Germinal center (tissue), 1 donor: ENCODE measurements at regions not wholly inside any gene's neighbourhood (a gene's known extent, or its start where the extent isn't known, plus 50 kb on each side); places are given as distances from the start of the nearest gene placed in this dataset.

Experiments
- DNase-seq: peaks from one replicate; pipeline ENCODE4 v3.0.0; 2012; ENCODE audit warnings: mixed read lengths, low spot score

DNA sequence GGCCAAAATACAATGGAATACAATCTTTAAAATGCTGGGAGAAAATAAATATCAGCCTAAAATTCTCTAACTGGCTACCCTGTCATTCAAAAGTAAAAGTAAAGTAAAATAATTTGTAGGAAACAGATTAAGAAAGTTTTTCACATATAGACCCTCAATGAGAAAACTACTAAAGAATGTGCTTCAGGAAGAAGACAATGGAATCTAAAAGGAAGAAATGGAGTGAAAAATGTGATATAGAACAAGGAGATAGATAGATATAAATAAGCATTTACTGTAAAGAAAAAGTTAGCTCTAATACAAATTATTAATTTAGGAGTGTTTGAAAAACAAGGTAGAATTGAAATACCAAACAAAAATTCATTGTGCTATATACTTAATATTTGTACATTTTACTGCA, 368.6 kb upstream of the MPDZ start:
- no peak for DNase-seq

DNA sequence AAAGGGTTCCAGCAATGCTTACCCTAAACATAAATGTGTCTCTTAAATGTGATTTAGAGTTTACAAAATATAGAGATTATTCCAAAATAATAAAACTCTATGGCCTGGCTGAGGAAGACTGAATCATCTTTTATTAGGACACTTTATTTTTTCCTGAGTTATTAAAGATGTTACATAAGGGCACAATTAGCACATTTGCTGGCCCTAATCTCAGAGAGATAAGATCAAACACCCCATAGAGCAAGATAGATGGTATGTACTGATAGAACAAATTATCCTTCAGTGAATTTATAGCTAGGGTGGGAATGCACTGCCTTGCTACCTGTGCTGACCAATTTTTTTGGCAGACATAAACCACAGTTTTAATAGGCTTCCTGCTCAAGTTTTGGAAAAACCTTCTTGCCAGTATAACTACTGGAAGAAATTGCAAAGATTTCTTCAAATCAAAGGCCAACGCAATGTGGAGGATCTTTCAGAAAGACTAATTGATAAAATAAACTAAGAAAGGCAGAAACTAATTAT, 367.1 kb upstream of the MPDZ start:
- no peak for DNase-seq

DNA sequence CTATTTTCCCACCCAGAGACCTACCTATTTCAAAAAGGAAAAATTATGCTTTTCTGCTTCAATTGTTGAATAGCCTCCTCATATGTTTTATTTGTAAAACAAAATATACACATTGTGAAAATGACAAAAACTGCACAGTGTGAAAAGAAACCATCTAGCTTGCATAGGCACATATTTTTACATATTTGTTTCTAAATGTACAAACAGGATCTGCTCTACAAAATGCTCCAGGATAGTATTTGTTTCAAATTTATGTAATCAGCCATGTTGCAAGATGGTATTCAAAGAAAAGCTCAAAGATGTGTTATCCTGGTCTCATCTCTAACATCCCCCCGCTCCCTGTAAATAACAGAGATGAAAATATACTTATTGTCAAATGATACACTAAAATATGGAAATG, 366.1 kb upstream of the MPDZ start:
- no peak for DNase-seq

DNA sequence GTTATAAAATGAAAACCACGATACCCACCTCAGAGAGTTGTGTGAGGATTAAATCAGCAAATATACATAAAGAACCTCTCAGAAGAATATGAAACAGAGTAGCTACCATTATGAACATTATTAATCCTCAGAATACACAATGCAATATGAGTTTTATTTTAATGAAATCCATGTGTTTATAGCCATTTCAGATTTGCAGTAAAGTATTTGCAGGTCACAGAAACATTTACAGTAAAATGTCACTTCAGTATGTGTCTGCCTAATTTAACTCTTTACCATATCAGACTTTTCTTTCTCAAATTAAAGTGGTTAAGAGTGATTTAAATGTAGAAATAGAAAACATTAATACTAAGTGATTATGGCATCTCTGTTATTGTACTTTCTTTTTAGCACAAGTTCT, 365.2 kb upstream of the MPDZ start:
- no peak for DNase-seq

DNA sequence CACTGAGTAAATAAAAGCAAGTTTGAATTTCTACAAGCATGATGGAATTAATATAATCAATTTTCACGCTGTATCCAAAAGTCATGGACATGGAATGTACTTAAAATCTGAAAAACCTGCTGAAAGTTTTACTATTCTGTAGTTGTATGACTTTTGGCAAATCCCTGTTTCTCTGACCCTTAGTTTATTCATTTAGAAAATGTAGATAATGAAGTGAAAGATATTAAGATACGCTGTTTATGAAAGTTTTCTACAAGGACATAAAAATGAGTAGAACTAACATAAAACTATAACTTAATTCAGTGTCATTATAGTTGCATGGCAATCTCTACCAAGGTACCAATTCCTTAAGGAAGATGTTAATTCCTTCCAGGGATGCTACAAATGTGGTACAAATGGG, 363.2 kb upstream of the MPDZ start:
- DNase-seq = no peak

DNA sequence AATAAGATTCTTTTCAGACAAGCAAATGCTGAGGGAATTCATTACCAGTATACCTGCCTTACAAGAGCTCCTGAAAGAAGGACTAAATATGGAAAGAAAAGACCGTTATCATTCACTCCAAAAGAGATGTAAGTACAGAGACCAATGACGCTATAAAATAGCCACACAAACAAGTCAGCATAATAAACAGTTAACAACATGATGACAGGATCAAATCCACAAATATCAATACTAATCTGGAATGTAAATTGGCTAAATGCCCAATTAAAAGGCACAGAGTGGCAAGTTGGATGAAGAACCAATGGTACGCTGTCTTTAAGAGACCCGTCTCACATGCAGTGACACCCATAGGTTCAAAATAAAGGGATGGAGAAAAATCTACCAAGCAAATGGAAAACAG, 349.6 kb upstream of the MPDZ start:
- DNase-seq = no peak

- DNase-seq = no peak
Observed at GRCh38 chr9:13628526-13628925, 349.0 kb upstream of the MPDZ start.

GRCh38 chr9:13627502-13627901, 348.0 kb upstream of the MPDZ start:
- no peak for DNase-seq

GRCh38 chr9:13627071-13627470, 347.6 kb upstream of the MPDZ start:
- no peak for DNase-seq

DNA sequence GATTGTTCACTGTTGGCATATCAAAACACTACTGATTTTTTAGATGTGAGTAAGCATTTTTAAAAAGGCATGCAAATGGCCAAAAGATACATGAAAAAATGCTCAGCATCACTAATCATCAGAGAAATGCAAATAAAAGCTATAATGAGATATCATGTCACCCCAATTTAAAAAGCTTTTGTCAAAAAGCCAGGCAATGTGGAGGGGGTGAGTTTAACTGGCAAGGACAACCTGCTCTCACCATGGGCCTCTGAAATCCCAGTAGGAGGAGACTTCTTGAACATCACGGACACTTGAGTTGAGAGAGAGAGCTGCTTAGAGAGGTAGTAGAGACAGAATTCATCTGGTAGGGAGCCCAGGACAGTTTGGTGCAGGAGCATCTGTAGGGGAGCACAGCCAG, 347.1 kb upstream of the MPDZ start:
- DNase-seq = no peak

- DNase-seq = no peak
Observed at GRCh38 chr9:13621872-13622564, 342.5 kb upstream of the MPDZ start.

DNA sequence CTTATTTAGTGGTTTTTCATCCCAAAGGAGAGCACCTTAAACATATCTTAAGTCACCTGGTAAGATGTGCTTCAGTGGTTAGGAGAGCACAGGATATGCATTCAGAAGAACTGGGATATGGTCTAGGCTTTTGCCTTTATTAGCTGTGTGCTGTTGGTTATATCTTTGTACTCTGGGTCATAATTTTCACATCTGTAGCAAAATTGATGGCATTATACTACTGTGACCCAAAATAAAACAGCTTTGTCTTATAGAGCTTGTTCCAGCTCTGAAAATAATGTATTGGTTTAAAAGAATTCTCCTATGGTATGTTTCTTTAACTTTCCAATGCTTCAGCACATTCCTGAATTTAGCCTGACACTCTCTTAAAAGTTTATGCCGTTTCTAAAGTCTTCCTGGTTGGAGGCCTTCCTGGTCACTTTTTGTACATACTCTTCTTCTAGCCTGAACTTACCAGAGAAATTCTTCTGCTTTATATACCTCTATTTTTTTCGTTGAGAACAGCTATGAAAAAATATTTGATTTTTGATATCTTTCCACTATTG, 337.1 kb upstream of the MPDZ start:
- no peak for DNase-seq

GRCh38 chr9:13615660-13616490, 336.4 kb upstream of the MPDZ start:
- no peak for DNase-seq

DNA sequence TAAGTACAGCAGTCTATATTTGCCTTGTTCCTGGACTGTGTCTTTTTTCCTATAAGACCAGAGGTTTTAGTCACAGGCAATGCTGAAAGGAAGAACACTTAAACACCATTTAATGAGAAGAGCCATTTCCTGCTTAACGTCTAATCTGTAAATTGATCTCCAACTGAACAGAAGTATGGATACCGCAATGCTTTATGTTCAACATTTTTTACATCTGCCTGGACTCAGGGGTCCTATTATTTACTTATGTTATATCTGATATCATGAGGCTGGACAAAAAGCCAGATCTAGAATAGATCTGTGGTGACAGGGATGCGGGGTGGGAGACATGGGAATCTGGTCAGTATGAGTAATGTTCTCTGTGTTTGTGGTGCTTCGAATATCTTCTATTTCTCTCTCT, 334.6 kb upstream of the MPDZ start:
- DNase-seq = no peak

DNA sequence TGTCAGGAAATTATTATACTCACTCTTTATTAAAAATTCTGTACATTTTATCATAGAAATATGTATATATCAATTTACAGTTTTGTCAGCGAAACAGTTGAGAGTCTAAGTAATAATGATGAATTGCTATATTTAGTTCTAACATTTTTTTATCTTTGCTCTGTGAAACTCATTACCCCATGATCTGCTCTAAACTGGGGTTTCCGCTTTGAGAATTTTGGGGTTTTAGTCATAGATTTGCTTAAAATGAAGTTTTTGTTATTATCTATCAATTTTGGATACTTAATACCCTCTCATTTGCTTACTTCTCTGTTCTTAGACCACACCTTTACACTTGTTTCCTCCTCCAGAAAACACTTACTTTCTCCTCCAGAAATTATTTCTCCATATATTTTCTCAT, 333.8 kb upstream of the MPDZ start:
- DNase-seq = no peak

- no peak for DNase-seq
Observed at GRCh38 chr9:13608451-13608850, 329.0 kb upstream of the MPDZ start.

- no peak for DNase-seq
Observed at GRCh38 chr9:13607481-13608441, 328.3 kb upstream of the MPDZ start.

GRCh38 chr9:13606586-13606985, 327.1 kb upstream of the MPDZ start:
- DNase-seq = no peak

- DNase-seq = no peak
Observed at GRCh38 chr9:13603921-13604320, 324.4 kb upstream of the MPDZ start.

DNA sequence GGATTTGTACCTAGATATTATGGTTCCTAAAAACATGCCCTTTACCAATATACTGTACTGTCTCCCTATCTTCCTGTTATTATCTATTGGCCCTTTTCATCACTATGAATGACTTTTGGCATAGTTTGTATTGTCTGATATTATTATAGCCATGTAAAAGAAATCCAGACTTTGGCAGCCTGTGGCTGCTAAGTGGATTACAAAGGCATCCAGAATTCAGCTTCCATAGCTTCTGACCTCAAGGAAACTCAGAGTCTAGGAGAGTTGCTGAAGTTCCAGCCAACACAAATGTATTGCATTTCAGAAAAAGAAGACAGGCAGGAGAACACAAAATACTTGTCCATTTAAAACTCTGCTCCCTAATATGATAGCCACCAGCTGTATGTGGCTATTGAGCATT, 319.2 kb upstream of the MPDZ start:
- DNase-seq = no peak

GRCh38 chr9:13597427-13597826, 317.9 kb upstream of the MPDZ start:
- no peak for DNase-seq

DNA sequence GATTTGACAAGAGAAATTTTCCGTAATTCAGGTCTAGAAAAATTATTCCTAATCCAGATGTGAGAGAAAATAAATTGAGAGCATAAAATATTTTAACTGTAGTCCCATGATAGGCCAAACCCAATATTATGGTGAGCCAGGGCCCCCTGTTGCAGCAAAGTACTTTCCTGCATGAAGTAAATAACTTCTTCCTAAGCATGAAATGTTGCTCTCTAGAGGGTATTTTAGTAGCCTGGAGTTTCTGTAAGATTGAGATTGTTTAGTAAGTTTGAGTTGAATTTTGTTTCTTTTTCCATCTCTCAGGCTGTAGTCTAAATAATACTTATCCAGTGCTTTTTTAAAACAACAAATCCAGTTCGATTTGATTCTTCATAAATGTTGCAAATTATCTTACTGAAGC, 317.5 kb upstream of the MPDZ start:
- DNase-seq = no peak
